Activated T-cell treated with anti-CD3 and anti-CD28 coated beads for 24 hours (primary cell): ENCODE measurements at regions not wholly inside any gene's neighbourhood (a gene's known extent, or its start where the extent isn't known, plus 50 kb on each side); places are given as distances from the start of the nearest gene placed in this dataset.
A peak's percentile ranks its signal among the peaks of the same experiment; 100 is the strongest.

Experiments used
- DNase-seq: peaks from one replicate; pipeline ENCODE4 v3.0.0-alpha.2; 2020; ENCODE audit warnings: low read depth

GRCh38 chr10:4385231-4385870 lies 440.7 kb upstream of the AKR1E2 start:
- no peak for DNase-seq

DNA sequence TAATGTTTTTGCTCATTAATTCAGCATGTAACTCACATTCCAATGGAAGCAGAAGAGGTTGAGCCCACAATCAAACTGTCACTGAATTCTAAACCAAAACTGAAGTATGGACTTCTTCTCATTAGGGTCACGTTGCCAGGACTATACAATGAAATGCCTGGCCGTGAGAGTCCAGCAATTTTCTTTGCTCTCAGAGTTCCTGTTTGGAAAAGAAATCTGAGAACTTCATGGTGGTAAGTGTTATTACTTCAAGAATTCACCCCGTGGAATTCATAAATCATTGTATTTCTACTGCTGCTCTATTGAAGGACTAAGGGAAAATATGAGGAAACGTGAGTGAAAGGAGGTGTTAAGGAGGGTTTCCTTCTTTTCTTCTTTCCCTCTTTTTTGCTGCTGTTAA lies 441.8 kb upstream of the AKR1E2 start:
- DNase-seq = no peak

DNA sequence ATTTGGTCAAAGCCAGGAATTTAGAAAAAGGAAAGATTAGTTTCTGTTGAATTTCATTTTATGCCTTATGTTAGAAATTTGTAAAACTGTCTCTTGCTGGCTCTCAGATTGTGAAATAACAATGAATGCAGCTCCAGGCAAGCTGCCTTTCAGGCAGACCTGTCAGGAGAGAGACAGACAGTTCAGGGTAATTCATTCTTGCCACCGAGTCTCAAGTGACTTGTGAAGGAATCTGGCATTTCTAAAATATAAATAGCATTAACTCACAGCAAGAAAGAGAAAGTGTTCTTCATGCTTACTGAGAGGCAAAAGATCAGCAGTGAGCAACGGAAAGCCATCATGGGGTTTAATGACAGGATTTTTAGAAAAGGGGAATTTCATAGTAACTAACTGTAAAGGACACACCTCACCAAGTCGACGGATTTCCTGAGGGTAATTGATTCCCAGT lies 442.3 kb upstream of the AKR1E2 start:
- DNase-seq = no peak

DNA sequence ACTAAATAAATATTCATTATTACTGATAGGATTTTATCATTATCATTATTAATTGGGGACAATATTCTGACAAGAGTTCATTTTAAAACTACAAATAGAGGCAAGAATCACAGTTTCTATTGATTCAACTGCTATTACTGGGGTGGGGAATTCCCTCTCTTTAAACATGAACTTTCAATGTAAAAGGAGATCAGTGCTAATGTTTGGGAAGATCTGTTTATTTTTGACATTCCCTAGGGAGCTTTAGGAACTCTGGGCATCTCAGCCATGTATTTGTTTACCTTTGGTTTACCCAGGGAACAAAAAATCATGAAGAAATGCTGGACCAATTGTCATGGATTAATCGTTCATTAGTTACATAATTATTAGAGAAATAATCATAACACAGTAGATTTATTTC lies 443.2 kb upstream of the AKR1E2 start:
- no peak for DNase-seq

DNA sequence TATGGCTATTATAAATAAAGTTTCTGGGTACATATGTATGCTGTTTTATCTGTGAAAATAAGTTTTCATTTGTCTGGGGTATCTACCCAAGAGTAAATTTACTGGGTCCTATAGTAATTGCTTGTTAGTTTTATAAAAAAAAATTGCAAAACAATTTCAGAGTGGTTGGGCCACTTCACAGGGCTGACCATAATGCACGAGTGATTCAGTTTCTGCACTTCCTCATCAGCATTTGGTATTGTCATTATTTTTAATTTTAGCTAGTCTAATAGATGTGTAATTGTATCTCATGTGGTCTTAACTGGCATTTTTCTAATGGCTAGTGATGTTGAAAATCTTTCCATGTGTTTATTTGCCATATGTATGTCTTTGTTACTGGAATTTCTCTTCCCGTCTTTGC lies 452.4 kb upstream of the AKR1E2 start:
- no peak for DNase-seq

DNA sequence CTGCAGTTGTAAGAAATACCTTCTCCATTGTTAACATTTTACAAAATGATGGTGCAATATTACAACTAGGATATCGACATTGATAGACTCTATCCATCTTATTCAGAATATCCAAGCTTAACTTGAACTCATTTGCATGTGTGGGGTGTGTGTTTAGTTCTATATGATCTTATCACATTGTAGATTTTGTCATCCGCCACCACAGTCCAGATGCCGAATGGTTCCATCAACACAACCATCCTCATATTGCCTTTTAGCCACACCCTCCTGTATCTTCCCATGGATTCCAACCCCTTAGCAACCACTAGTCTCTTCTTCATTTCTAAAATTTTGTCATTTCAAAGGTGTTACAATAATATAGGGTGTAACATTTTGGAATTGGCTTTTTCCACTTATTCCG lies 452.9 kb upstream of the AKR1E2 start:
- DNase-seq = no peak

DNA sequence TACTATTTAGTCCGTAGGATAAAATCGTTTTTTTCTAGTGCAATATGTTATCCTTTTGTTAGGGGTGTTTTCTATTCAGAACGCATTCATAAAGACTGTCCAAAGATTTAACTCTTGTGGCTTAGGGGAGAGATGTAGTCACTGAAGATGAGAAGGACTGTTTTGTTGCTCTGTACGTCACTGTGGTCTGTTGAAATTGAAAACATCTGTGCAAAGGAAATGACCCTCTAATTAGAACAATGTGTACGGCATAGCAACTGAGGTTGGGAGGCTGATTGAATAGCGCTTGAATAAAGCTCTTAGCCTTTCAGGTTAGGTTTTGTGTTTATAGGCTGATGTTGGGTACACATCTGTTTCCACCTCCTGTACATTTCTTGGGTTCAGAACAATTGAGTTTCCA lies 453.4 kb upstream of the AKR1E2 start:
- no peak for DNase-seq

DNA sequence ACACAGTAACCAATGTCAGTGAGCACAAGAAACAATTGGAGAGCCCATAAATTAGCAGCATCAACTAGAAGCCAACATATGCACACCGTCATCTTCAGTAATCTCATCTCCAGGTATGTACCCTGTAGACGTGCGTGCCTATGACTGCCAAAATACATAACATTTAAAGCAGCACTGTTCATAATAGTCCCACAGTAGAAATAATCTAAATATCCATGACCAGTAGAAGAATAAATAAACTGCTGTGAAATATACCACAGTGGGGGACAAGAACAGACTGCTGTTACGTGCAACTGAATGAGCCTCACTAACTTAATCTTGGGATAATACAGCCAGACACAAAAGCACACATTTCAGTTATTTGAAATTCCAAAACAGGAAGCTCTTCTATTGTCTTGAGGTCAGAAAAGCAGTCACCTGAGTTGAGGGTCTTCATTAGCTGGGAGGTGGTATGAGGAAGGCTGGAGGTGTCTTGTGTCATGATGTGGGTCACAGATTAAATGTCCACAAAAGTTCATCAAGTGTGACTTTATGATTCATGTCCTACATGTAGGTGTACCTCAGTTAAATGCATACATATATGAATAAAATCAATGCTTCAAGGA lies 454.2 kb upstream of the AKR1E2 start:
- DNase-seq = no peak

DNA sequence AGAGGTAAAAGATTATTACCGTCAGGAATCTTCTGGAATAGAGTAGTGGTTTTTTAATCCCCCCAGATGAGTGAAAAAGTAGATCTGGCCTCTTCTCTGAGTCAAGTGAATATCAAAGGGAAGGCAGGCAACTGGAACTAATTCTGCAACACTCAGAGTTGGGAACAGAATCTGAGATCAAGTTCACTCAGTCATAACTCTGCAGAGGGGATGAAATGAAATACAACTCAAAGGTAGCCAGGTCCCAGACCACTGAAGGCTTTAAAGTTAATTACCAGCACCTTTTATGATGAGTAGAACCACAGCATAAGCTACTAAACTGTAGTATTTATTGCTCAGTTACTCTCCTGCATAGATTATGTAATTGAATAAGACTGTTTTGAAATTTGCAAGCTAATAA lies 455.6 kb upstream of the AKR1E2 start:
- DNase-seq = no peak

GRCh38 chr10:4361581-4361980 lies 464.4 kb upstream of the AKR1E2 start:
- no peak for DNase-seq

GRCh38 chr10:4359003-4359402 lies 467.0 kb upstream of the AKR1E2 start:
- no peak for DNase-seq

DNA sequence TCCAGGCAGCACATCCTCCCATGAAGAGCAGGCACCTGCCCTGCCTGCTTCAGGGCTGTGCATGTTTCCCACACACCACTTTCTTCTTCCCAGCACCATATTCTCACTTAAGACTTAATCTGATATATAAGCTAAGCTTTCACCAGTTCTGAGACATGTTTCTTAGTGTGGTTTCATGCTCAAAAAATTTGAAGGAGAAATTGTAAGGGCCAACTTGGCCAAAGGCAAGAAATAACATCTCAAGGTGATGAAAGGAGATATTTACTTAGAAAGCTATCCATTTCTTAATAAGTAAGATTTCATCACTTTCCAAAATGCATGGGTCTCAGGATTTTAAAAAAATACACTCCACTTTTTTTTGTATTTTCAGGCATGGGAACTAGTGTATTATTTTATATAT lies 468.1 kb upstream of the AKR1E2 start:
- DNase-seq = no peak

DNA sequence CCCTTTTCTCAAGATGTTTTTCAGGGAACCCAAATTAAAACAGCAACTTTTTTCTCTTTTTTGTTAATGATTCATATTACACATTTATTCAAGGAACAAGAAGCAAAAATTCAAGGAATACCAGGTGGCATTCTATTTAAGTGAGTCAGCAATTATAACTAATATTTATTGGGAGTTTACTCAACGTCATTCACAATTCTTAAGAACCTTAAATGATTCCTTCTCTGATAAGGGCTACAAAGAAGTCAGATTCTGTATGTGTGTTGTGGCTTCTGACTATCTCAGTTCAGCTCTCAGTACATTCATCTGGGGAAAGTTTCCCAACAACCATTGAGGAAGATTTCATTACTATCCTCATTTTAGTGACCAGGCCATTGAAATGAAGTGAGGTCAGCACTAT lies 470.7 kb upstream of the AKR1E2 start:
- DNase-seq = no peak

- no peak for DNase-seq
Observed at GRCh38 chr10:4354382-4354812, 471.6 kb upstream of the AKR1E2 start.

GRCh38 chr10:4353964-4354363 lies 472.0 kb upstream of the AKR1E2 start:
- DNase-seq = no peak

DNA sequence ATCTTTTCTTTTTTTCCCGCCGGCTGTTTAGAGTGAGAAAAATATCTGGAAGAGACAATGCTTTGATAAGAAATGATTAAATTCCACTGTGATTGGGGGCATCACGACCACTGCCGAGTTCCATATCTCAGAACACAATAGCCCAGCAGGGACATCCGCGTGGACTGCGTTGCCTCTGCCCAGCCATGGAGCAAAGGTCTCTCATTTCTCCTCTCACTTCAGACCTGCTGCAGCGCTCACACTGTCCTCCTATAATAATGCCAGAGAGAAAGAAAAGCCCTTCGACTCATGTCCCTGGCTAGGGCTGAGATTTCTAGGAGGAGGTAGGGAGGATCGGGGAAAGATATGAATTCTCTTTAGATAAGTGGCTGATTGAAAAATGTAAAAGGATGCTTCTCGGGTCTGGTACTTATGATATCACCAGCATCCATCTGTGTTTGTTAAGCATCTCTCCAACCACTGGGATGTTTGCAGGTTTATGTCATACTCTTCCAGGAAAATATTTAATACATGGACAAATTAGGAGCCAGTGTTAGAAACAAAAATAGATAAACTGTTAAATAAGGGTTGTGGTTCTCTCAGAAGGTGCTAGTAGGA lies 472.9 kb upstream of the AKR1E2 start:
- DNase-seq = no peak

GRCh38 chr10:4352414-4352961 lies 473.5 kb upstream of the AKR1E2 start:
- DNase-seq = no peak

DNA sequence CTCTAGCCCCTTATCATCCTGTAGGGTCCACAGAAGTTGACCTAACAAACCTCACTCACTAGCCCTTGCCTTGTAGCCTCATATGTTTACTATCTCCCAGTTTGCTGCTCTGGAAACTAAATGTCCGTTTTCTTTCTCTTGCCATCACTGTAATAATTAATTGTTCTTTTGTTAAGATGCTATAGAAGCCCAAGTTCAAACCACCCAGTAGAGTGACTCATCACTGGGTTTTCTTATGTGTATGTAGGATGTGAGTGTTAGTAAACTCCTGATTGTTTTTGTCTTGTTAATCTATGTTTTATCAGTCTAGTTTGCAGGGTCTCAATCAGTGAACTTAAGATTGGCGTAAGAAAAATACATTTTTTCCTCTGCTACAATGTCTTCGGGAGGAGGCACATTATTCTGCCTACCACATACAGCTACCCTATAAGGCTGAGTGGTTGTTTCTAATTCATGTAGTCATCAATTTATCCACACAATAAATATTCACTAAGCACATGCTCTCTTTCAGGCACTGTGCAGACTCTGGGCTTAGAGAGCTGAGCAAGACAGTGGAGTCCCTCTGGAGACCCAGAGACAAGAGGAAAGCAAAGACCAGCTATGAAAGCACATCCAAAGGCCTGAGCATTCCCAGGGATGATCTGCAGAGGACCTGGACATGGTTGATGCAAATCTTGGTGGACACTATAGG lies 474.1 kb upstream of the AKR1E2 start:
- no peak for DNase-seq

GRCh38 chr10:4347397-4347796 lies 478.6 kb upstream of the AKR1E2 start:
- DNase-seq = no peak

- no peak for DNase-seq
Observed at GRCh38 chr10:4345877-4346646, 479.9 kb upstream of the AKR1E2 start.

- DNase-seq = peak; percentile 43
Observed at GRCh38 chr10:4344492-4344994, 481.5 kb upstream of the AKR1E2 start.

DNA sequence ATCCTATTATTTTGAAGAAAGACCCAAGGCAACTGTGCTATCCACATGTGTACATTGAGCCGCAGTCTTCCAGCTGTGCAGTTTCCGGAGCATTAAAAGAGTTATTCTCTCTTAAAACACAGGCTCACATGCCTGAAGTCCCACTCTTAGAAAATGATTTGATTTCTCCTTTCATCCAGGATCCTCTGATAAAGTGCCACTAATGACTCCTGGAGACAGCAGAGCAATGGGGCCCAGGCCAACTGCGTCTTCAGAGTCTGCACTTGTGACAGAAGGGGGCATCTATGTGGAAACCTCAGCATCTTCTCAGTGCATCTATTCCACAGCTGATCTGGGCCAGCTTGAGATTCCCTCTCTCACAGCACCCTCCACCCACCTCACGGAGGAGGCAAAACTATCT lies 482.1 kb upstream of the AKR1E2 start:
- DNase-seq = no peak
